GM23338 (cell line): ENCODE measurements at regions not wholly inside any gene's neighbourhood (a gene's known extent, or its start where the extent isn't known, plus 50 kb on each side); places are given as distances from the start of the nearest gene placed in this dataset.
A peak's percentile ranks its signal among the peaks of the same experiment; 100 is the strongest.

Experiments
- ATAC-seq: fragments of 200-7000 bp; cut with Tn5 transposase; 3 replicates; pipeline ENCODE4 v1.9.1; 2020
- DNase-seq: peaks from one replicate; pipeline ENCODE4 v3.0.0-alpha.2; 2015; ENCODE audit warnings: low spot score
- H2AFZ ChIP-seq: fragments of 200-600 bp; sonication (generic); 2 replicates; pipeline ENCODE4 v1.8.0; 2016; ENCODE audit warnings: antibody characterized with exemption, mild to moderate bottlenecking, moderate library complexity
- H3F3A ChIP-seq: fragments of 200-600 bp; sonication (generic); replicated peaks from 2 replicates; pipeline ENCODE4 v1.8.0; 2017; ENCODE audit warnings: antibody characterized with exemption, mixed run types, low read depth
- H3K27ac ChIP-seq: fragments of 200-600 bp; sonication (generic); 2 replicates; pipeline ENCODE4 v1.6.1; 2016; ENCODE audit warnings: low read depth
- H3K27me3 ChIP-seq: fragments of 200-600 bp; sonication (generic); 2 replicates; pipeline ENCODE4 v1.8.0; 2016; ENCODE audit warnings: mild to moderate bottlenecking, mixed run types, moderate library complexity; ENCODE audit not compliant: insufficient read depth
- H3K36me3 ChIP-seq: fragments of 200-600 bp; sonication (generic); 2 replicates; pipeline ENCODE4 v1.8.0; 2016; ENCODE audit warnings: mild to moderate bottlenecking; ENCODE audit not compliant: insufficient read depth
- H3K4me1 ChIP-seq: fragments of 200-600 bp; sonication (generic); 2 replicates; pipeline ENCODE4 v1.8.0; 2016; ENCODE audit warnings: mild to moderate bottlenecking, moderate library complexity; ENCODE audit not compliant: insufficient read depth
- H3K4me2 ChIP-seq: fragments of 200-600 bp; sonication (generic); 2 replicates; pipeline ENCODE4 v1.7.1; 2017; ENCODE audit warnings: mixed run types
- H3K4me3 ChIP-seq: fragments of 200-600 bp; sonication (generic); 2 replicates; pipeline ENCODE4 v1.6.1; 2016; ENCODE audit warnings: mixed run types
- H3K79me2 ChIP-seq: fragments of 200-600 bp; sonication (generic); replicated peaks from 2 replicates; pipeline ENCODE4 v1.8.0; 2017; ENCODE audit warnings: mild to moderate bottlenecking; ENCODE audit not compliant: insufficient read depth
- H3K9me2 ChIP-seq: fragments of 200-600 bp; sonication (generic); 2 replicates; pipeline ENCODE4 v1.8.0; 2017; ENCODE audit not compliant: insufficient read depth
- H4K20me1 ChIP-seq: fragments of 200-600 bp; sonication (generic); replicated peaks from 2 replicates; pipeline ENCODE4 v1.8.0; 2017; ENCODE audit warnings: mild to moderate bottlenecking; ENCODE audit not compliant: insufficient read depth
- H3K27ac Mint-ChIP-seq: 2 replicates; pipeline ENCODE4 v1.8.0; 2020; ENCODE audit warnings: inconsistent platforms, mild to moderate bottlenecking, moderate library complexity, mixed read lengths
- H3K27me3 Mint-ChIP-seq: 3 replicates; pipeline ENCODE4 v1.8.0; 2022; ENCODE audit warnings: low read depth, mild to moderate bottlenecking, moderate library complexity, mixed read lengths, inconsistent platforms; ENCODE audit not compliant: insufficient read depth, poor library complexity
- H3K36me3 Mint-ChIP-seq: 3 replicates; pipeline ENCODE4 v1.8.0; 2021; ENCODE audit warnings: low read depth, mild to moderate bottlenecking, inconsistent platforms, moderate library complexity, mixed read lengths
- H3K4me1 Mint-ChIP-seq: 3 replicates; pipeline ENCODE4 v1.8.0; 2020; ENCODE audit warnings: mild to moderate bottlenecking, inconsistent platforms, mixed read lengths
- H3K4me3 Mint-ChIP-seq: 3 replicates; pipeline ENCODE4 v1.8.0; 2021; ENCODE audit warnings: moderate library complexity, mild to moderate bottlenecking, inconsistent platforms, mixed read lengths
- H3K9me3 Mint-ChIP-seq: 3 replicates; pipeline ENCODE4 v1.8.0; 2020; ENCODE audit warnings: moderate library complexity, mild to moderate bottlenecking, inconsistent platforms, mixed read lengths
- JUNB ChIP-seq: IDR thresholded peaks from one replicate; pipeline ENCODE4 v1.6.1; 2016; ENCODE audit warnings: antibody characterized with exemption; ENCODE audit not compliant: unreplicated experiment
- POLR2AphosphoS5 ChIP-seq: IDR thresholded peaks from 2 replicates; pipeline ENCODE4 v1.6.1; 2016; ENCODE audit warnings: antibody characterized with exemption, low read depth
- ZNF114 ChIP-seq: fragments of 250-450 bp; sonication (Bioruptor Pico); IDR thresholded peaks from 2 replicates; pipeline ENCODE4 v1.5.0; 2020; ENCODE audit warnings: mild to moderate bottlenecking, moderate library complexity
- TF ChIP-seq, protein P1 (sequence below): IDR thresholded peaks from one replicate; pipeline ENCODE4 v1.6.1; 2018; ENCODE audit warnings: antibody characterized with exemption; ENCODE audit not compliant: unreplicated experiment
- TF ChIP-seq, protein P2 (sequence below), 2 experiments: fragments of 200-600 bp in 1 of 2; sonication (generic) in 1 of 2; conservative IDR thresholded peaks; 2 replicates each; pipeline versions ENCODE4 v1.5.1 to v1.6.1; 2016 to 2017; ENCODE audit warnings: antibody characterized with exemption in 2 of 2, low read depth in 2 of 2, mild to moderate bottlenecking in 2 of 2, moderate library complexity in 1 of 2
- TF ChIP-seq, protein P3 (sequence below): IDR thresholded peaks from 2 replicates; pipeline ENCODE4 v1.6.1; 2016; ENCODE audit warnings: antibody characterized with exemption
- TF ChIP-seq, protein P4 (sequence below): fragments of 250-450 bp; sonication (Bioruptor Pico); IDR thresholded peaks from 2 replicates; pipeline ENCODE4 v1.5.0; 2020; ENCODE audit warnings: mild to moderate bottlenecking, moderate library complexity

DNA sequence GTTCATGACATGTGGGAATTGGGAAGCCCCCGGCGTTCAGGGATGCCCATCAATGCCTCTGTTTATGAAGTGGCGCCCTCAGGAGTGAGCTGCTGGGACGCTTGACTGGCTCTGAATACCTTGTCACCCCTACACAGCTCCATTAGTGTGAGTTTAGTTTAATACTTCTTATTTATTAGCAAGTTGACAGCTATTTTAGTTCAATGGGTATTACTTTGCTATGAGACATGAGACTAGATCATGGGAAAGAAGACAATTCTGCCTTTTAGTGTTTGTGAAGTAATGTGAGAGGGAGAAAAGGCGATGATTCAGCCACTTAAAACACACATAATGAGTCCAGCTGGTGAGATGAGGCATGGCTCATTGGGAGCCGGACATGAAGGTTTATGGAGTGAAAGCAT lies 678.5 kb downstream of the NR2F2 start:
- no peaks in the 10 kb centered on the region for H3K36me3 Mint-ChIP-seq
- H3K4me1 ChIP-seq = no peaks in the 10 kb centered on the region
- no peaks in the 10 kb centered on the region for H4K20me1 ChIP-seq
- H3K79me2 ChIP-seq = no peaks in the 10 kb centered on the region
- no peaks in the 10 kb centered on the region for H3K9me2 ChIP-seq
- H3K4me3 Mint-ChIP-seq = no peak overlapping the region
- no peaks in the 10 kb centered on the region for H3K36me3 ChIP-seq
- H3K4me2 ChIP-seq = no peak overlapping the region
- no peaks in the 10 kb centered on the region for H3F3A ChIP-seq
- no peak overlapping the region for H3K4me3 ChIP-seq
- TF ChIP-seq, protein P1, sequence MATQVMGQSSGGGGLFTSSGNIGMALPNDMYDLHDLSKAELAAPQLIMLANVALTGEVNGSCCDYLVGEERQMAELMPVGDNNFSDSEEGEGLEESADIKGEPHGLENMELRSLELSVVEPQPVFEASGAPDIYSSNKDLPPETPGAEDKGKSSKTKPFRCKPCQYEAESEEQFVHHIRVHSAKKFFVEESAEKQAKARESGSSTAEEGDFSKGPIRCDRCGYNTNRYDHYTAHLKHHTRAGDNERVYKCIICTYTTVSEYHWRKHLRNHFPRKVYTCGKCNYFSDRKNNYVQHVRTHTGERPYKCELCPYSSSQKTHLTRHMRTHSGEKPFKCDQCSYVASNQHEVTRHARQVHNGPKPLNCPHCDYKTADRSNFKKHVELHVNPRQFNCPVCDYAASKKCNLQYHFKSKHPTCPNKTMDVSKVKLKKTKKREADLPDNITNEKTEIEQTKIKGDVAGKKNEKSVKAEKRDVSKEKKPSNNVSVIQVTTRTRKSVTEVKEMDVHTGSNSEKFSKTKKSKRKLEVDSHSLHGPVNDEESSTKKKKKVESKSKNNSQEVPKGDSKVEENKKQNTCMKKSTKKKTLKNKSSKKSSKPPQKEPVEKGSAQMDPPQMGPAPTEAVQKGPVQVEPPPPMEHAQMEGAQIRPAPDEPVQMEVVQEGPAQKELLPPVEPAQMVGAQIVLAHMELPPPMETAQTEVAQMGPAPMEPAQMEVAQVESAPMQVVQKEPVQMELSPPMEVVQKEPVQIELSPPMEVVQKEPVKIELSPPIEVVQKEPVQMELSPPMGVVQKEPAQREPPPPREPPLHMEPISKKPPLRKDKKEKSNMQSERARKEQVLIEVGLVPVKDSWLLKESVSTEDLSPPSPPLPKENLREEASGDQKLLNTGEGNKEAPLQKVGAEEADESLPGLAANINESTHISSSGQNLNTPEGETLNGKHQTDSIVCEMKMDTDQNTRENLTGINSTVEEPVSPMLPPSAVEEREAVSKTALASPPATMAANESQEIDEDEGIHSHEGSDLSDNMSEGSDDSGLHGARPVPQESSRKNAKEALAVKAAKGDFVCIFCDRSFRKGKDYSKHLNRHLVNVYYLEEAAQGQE = no peak
- TF ChIP-seq, protein P2, sequence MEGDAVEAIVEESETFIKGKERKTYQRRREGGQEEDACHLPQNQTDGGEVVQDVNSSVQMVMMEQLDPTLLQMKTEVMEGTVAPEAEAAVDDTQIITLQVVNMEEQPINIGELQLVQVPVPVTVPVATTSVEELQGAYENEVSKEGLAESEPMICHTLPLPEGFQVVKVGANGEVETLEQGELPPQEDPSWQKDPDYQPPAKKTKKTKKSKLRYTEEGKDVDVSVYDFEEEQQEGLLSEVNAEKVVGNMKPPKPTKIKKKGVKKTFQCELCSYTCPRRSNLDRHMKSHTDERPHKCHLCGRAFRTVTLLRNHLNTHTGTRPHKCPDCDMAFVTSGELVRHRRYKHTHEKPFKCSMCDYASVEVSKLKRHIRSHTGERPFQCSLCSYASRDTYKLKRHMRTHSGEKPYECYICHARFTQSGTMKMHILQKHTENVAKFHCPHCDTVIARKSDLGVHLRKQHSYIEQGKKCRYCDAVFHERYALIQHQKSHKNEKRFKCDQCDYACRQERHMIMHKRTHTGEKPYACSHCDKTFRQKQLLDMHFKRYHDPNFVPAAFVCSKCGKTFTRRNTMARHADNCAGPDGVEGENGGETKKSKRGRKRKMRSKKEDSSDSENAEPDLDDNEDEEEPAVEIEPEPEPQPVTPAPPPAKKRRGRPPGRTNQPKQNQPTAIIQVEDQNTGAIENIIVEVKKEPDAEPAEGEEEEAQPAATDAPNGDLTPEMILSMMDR (conservative IDR thresholded peaks at IDR 0.05; ENCODE audit: low read depth in 2 of 2) = peak in 1 of 2 experiments; percentile 47; a peak in 2 of 4 replicates
- no peak for TF ChIP-seq JUNB
- TF ChIP-seq POLR2AphosphoS5 = no peak
- TF ChIP-seq ZNF114 (CRISPR knock-in tag) = no peak
- TF ChIP-seq, protein P3, sequence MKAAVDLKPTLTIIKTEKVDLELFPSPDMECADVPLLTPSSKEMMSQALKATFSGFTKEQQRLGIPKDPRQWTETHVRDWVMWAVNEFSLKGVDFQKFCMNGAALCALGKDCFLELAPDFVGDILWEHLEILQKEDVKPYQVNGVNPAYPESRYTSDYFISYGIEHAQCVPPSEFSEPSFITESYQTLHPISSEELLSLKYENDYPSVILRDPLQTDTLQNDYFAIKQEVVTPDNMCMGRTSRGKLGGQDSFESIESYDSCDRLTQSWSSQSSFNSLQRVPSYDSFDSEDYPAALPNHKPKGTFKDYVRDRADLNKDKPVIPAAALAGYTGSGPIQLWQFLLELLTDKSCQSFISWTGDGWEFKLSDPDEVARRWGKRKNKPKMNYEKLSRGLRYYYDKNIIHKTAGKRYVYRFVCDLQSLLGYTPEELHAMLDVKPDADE = no peak
- H3K9me3 Mint-ChIP-seq = no peaks in the 10 kb centered on the region; the same call in 2 of the 3 replicates
- no peak overlapping the region for H3K27ac ChIP-seq
- H3K27ac Mint-ChIP-seq = no peak overlapping the region
- H3K4me1 Mint-ChIP-seq = peaks cover 9% of the 10 kb centered on the region; the same call in 2 of the 3 replicates
- ATAC-seq (no peak), DNase-seq (no peak)
- H3K27me3 ChIP-seq = peaks cover 23% of the 10 kb centered on the region; the same call in 1 of the 2 replicates
- peaks cover 5% of the 10 kb centered on the region for H3K27me3 Mint-ChIP-seq
- H2AFZ ChIP-seq = no peak overlapping the region

DNA sequence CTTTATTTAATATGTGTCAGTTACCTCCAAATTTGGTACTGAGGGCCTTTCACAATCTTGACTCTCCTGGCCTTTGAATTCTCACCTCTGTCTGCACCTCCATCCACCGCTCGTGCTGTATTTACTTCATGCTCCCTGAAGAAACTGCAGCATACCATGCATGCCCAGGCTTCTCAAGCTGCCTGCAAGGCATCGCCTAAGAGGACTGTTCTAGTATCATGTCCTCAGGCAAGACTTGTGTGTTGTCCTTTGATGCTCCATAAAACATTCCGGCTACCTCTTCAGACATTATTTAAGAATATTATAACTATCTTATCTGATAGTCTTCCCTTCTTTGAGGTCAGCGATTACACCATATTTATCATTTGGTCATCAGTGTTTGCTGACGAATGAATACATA lies 682.5 kb downstream of the NR2F2 start:
- Mint-ChIP-seq H3K27me3 (peaks cover 5% of the 10 kb centered on the region), H3K36me3 (no peaks in the 10 kb centered on the region), H3K4me3 (no peak overlapping the region), H3K4me1 (peaks cover 16% of the 10 kb centered on the region), H3K9me3 (peaks cover 3% of the 10 kb centered on the region; the same call in 2 of the 3 replicates), H3K27ac (no peak overlapping the region)
- no peaks in the 10 kb centered on the region for H3F3A ChIP-seq
- ATAC-seq (no peak), DNase-seq (peak; percentile 11)
- H3K9me2 ChIP-seq = no peaks in the 10 kb centered on the region
- H3K4me3 ChIP-seq = no peak overlapping the region
- no peaks in the 10 kb centered on the region for H3K36me3 ChIP-seq
- no peak overlapping the region for H3K27ac ChIP-seq
- no peaks in the 10 kb centered on the region for H3K4me1 ChIP-seq
- H2AFZ ChIP-seq = no peak overlapping the region
- H3K27me3 ChIP-seq = peaks cover 23% of the 10 kb centered on the region; the same call in 1 of the 2 replicates
- H3K4me2 ChIP-seq = no peak overlapping the region
- H4K20me1 ChIP-seq = no peaks in the 10 kb centered on the region
- H3K79me2 ChIP-seq = no peaks in the 10 kb centered on the region
- TF ChIP-seq, protein P4, sequence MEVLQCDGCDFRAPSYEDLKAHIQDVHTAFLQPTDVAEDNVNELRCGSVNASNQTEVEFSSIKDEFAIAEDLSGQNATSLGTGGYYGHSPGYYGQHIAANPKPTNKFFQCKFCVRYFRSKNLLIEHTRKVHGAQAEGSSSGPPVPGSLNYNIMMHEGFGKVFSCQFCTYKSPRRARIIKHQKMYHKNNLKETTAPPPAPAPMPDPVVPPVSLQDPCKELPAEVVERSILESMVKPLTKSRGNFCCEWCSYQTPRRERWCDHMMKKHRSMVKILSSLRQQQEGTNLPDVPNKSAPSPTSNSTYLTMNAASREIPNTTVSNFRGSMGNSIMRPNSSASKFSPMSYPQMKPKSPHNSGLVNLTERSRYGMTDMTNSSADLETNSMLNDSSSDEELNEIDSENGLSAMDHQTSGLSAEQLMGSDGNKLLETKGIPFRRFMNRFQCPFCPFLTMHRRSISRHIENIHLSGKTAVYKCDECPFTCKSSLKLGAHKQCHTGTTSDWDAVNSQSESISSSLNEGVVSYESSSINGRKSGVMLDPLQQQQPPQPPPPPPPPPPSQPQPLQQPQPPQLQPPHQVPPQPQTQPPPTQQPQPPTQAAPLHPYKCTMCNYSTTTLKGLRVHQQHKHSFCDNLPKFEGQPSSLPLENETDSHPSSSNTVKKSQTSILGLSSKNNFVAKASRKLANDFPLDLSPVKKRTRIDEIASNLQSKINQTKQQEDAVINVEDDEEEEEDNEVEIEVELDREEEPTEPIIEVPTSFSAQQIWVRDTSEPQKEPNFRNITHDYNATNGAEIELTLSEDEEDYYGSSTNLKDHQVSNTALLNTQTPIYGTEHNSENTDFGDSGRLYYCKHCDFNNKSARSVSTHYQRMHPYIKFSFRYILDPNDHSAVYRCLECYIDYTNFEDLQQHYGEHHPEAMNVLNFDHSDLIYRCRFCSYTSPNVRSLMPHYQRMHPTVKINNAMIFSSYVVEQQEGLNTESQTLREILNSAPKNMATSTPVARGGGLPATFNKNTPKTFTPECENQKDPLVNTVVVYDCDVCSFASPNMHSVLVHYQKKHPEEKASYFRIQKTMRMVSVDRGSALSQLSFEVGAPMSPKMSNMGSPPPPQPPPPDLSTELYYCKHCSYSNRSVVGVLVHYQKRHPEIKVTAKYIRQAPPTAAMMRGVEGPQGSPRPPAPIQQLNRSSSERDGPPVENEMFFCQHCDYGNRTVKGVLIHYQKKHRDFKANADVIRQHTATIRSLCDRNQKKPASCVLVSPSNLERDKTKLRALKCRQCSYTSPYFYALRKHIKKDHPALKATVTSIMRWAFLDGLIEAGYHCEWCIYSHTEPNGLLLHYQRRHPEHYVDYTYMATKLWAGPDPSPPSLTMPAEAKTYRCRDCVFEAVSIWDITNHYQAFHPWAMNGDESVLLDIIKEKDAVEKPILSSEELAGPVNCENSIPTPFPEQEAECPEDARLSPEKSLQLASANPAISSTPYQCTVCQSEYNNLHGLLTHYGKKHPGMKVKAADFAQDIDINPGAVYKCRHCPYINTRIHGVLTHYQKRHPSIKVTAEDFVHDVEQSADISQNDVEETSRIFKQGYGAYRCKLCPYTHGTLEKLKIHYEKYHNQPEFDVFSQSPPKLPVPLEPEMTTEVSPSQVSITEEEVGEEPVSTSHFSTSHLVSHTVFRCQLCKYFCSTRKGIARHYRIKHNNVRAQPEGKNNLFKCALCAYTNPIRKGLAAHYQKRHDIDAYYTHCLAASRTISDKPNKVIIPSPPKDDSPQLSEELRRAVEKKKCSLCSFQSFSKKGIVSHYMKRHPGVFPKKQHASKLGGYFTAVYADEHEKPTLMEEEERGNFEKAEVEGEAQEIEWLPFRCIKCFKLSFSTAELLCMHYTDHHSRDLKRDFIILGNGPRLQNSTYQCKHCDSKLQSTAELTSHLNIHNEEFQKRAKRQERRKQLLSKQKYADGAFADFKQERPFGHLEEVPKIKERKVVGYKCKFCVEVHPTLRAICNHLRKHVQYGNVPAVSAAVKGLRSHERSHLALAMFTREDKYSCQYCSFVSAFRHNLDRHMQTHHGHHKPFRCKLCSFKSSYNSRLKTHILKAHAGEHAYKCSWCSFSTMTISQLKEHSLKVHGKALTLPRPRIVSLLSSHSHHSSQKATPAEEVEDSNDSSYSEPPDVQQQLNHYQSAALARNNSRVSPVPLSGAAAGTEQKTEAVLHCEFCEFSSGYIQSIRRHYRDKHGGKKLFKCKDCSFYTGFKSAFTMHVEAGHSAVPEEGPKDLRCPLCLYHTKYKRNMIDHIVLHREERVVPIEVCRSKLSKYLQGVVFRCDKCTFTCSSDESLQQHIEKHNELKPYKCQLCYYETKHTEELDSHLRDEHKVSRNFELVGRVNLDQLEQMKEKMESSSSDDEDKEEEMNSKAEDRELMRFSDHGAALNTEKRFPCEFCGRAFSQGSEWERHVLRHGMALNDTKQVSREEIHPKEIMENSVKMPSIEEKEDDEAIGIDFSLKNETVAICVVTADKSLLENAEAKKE (CRISPR knock-in tag) = no peak
- TF ChIP-seq, protein P3 = no peak
- TF ChIP-seq JUNB = no peak
